IMR-90 (cell line): ENCODE measurements at regions not wholly inside any gene's neighbourhood (a gene's known extent, or its start where the extent isn't known, plus 50 kb on each side); places are given as distances from the start of the nearest gene placed in this dataset.

Experiments used
- ATAC-seq: fragments of 200-7000 bp; cut with Tn5 transposase; 2 replicates; pipeline ENCODE4 v1.9.1; 2020; ENCODE audit warnings: low read depth, mild to moderate bottlenecking, moderate library complexity
- BruUV-seq: library from RNA; stranded (reverse); fragments of 400-500 nt; replicated peaks from 2 replicates; lab custom pipeline; 2021; lab: Mats Ljungman, UMichigan
- CTCF ChIA-PET: fragments of 300-600 bp; formaldehyde crosslinking; extraction: SDS; loops from one replicate; lab custom pipeline; 2021; ENCODE audit warnings: antibody characterized with exemption; lab: Yijun Ruan, JAX
- POLR2A ChIA-PET: fragments of 300-600 bp; sonication (Branson Sonifier 250); formaldehyde crosslinking; loops from one replicate; lab custom pipeline; 2022; ENCODE audit warnings: antibody characterized with exemption; ENCODE audit not compliant: unreplicated experiment; lab: Charles Lee
- DNase-seq: peaks from one replicate; pipeline ENCODE4 v3.0.0; 2013
- H2AFZ ChIP-seq: replicated peaks from 2 replicates; pipeline ENCODE3; 2013; ENCODE audit warnings: low read length, mild to moderate bottlenecking; ENCODE audit not compliant: poor library complexity
- H2AK5ac ChIP-seq: 2 replicates; pipeline ENCODE4 v1.6.1; 2013; ENCODE audit warnings: low read depth, low read length, inconsistent platforms
- H2AK9ac ChIP-seq: replicated peaks from 2 replicates; pipeline ENCODE3; 2013; ENCODE audit warnings: mild to moderate bottlenecking, low read depth, low read length, moderate library complexity; ENCODE audit not compliant: poor library complexity
- H2BK120ac ChIP-seq: 2 replicates; pipeline ENCODE4 v1.6.1; 2013; ENCODE audit warnings: low read depth, low read length, inconsistent platforms
- H2BK15ac ChIP-seq: 3 replicates; pipeline ENCODE4 v1.6.1; 2013; ENCODE audit warnings: low read depth, low read length, inconsistent platforms
- H2BK20ac ChIP-seq: 2 replicates; pipeline ENCODE4 v1.6.1; 2013; ENCODE audit warnings: low read depth, mild to moderate bottlenecking, inconsistent platforms, low read length, moderate library complexity
- H2BK5ac ChIP-seq: 2 replicates; pipeline ENCODE4 v1.6.1; 2013; ENCODE audit warnings: mild to moderate bottlenecking, low read depth, low read length, inconsistent platforms; ENCODE audit not compliant: poor library complexity, severe bottlenecking
- H3K14ac ChIP-seq: replicated peaks from 2 replicates; pipeline ENCODE4 v1.6.1; 2013; ENCODE audit warnings: low read depth, low read length, inconsistent platforms
- H3K18ac ChIP-seq: 2 replicates; pipeline ENCODE4 v1.6.1; 2013; ENCODE audit warnings: low read depth, low read length, control low read depth
- H3K23ac ChIP-seq: 2 replicates; pipeline ENCODE4 v1.6.1; 2013; ENCODE audit warnings: low read depth, low read length, inconsistent platforms
- H3K27ac ChIP-seq: 2 replicates; pipeline ENCODE4 v1.5.1; 2013; ENCODE audit warnings: mild to moderate bottlenecking, control low read depth, low read length; ENCODE audit not compliant: insufficient read depth
- H3K27me3 ChIP-seq: 2 replicates; pipeline ENCODE4 v1.6.1; 2013; ENCODE audit warnings: low read length; ENCODE audit not compliant: control insufficient read depth, insufficient read depth
- H3K36me3 ChIP-seq: 2 replicates; pipeline ENCODE4 v1.6.1; 2013; ENCODE audit warnings: low read length, mixed read lengths; ENCODE audit not compliant: control insufficient read depth, insufficient read depth
- H3K4ac ChIP-seq: 2 replicates; pipeline ENCODE4 v1.6.1; 2013; ENCODE audit warnings: low read depth, low read length, inconsistent platforms
- H3K4me1 ChIP-seq: 2 replicates; pipeline ENCODE4 v1.6.1; 2013; ENCODE audit warnings: low read length, mixed read lengths; ENCODE audit not compliant: control insufficient read depth, insufficient read depth
- H3K4me2 ChIP-seq: 2 replicates; pipeline ENCODE4 v1.6.1; 2013; ENCODE audit warnings: low read depth, mild to moderate bottlenecking, control low read depth, low read length, moderate library complexity
- H3K4me3 ChIP-seq: 2 replicates; pipeline ENCODE4 v1.5.1; 2013; ENCODE audit warnings: low read depth, mild to moderate bottlenecking, control low read depth, low read length, moderate library complexity; ENCODE audit not compliant: insufficient read depth
- H3K56ac ChIP-seq: 2 replicates; pipeline ENCODE4 v1.6.1; 2013; ENCODE audit warnings: low read length, inconsistent platforms; ENCODE audit not compliant: insufficient read depth; ENCODE audit errors: extremely low read depth
- H3K79me1 ChIP-seq, 2 experiments: 2 replicates each; pipeline ENCODE4 v1.6.1; 2013; ENCODE audit warnings: low read length in 2 of 2, inconsistent platforms in 1 of 2, low read depth in 1 of 2
- H3K9ac ChIP-seq: 2 replicates; pipeline ENCODE4 v1.6.1; 2013; ENCODE audit warnings: low read depth, low read length, control low read depth
- H3K9me1 ChIP-seq: 2 replicates; pipeline ENCODE4 v1.6.1; 2013; ENCODE audit warnings: low read length, inconsistent platforms; ENCODE audit not compliant: insufficient read depth
- H3K9me3 ChIP-seq: 2 replicates; pipeline ENCODE4 v1.6.1; 2013; ENCODE audit warnings: low read length; ENCODE audit not compliant: control insufficient read depth, insufficient read depth
- H4K20me1 ChIP-seq: 2 replicates; pipeline ENCODE4 v1.6.1; 2013; ENCODE audit warnings: low read length, inconsistent platforms; ENCODE audit not compliant: insufficient read depth
- H4K5ac ChIP-seq: 2 replicates; pipeline ENCODE4 v1.6.1; 2013; ENCODE audit warnings: mild to moderate bottlenecking, low read depth, low read length, control low read depth
- H4K8ac ChIP-seq, 2 experiments: 2 replicates each; pipeline ENCODE4 v1.6.1; 2013; ENCODE audit warnings: low read depth in 2 of 2, low read length in 2 of 2, control low read depth in 1 of 2, inconsistent platforms in 1 of 2
- H4K91ac ChIP-seq: 2 replicates; pipeline ENCODE4 v1.6.1; 2013; ENCODE audit warnings: low read depth, low read length, inconsistent platforms; ENCODE audit not compliant: insufficient read depth
- BHLHE40 ChIP-seq: fragments of 150-350 bp; IDR thresholded peaks from 2 replicates; pipeline ENCODE4 v1.6.1; 2016; ENCODE audit warnings: mild to moderate bottlenecking, low read depth, low read length
- CEBPB ChIP-seq: IDR thresholded peaks from 2 replicates; pipeline ENCODE4 v1.6.1; 2012; ENCODE audit warnings: low read depth, low read length, improper control_type of control experiment
- CHD1 ChIP-seq: IDR thresholded peaks from 2 replicates; pipeline ENCODE4 v1.6.1; 2012; ENCODE audit warnings: low read depth, low read length, improper control_type of control experiment
- CTCF ChIP-seq: conservative IDR thresholded peaks from 2 replicates; pipeline ENCODE4 v1.5.1; 2012; ENCODE audit warnings: mild to moderate bottlenecking, low read depth, low read length, improper control_type of control experiment
- ELK1 ChIP-seq: fragments of 150-350 bp; IDR thresholded peaks from 2 replicates; pipeline ENCODE4 v1.6.1; 2016; ENCODE audit warnings: low read depth, mild to moderate bottlenecking, low read length, moderate library complexity, borderline replicate concordance
- FOS ChIP-seq: fragments of 150-350 bp; IDR thresholded peaks from 2 replicates; pipeline ENCODE4 v1.6.1; 2016; ENCODE audit warnings: low read depth, low read length
- MAFK ChIP-seq: IDR thresholded peaks from 2 replicates; pipeline ENCODE4 v1.6.1; 2012; ENCODE audit warnings: low read depth, low read length, improper control_type of control experiment
- MAZ ChIP-seq: IDR thresholded peaks from 2 replicates; pipeline ENCODE4 v1.6.1; 2012; ENCODE audit warnings: low read depth, mild to moderate bottlenecking, low read length, improper control_type of control experiment, moderate library complexity, borderline replicate concordance
- MXI1 ChIP-seq: IDR thresholded peaks from 2 replicates; pipeline ENCODE4 v1.6.1; 2012; ENCODE audit warnings: low read depth, mild to moderate bottlenecking, low read length, moderate library complexity, borderline replicate concordance
- NFE2L2 ChIP-seq: fragments of 150-350 bp; IDR thresholded peaks from 2 replicates; pipeline ENCODE4 v1.6.1; 2016; ENCODE audit warnings: low read depth, mild to moderate bottlenecking, low read length
- POLR2A ChIP-seq: IDR thresholded peaks from 2 replicates; pipeline ENCODE4 v1.6.1; 2012; ENCODE audit warnings: mild to moderate bottlenecking, low read depth, low read length
- RAD21 ChIP-seq: IDR thresholded peaks from 2 replicates; pipeline ENCODE4 v1.6.1; 2012; ENCODE audit warnings: low read length, improper control_type of control experiment
- RCOR1 ChIP-seq: IDR thresholded peaks from 2 replicates; pipeline ENCODE4 v1.6.1; 2012; ENCODE audit warnings: mild to moderate bottlenecking, low read length, improper control_type of control experiment; ENCODE audit not compliant: insufficient replicate concordance
- RFX5 ChIP-seq: IDR thresholded peaks from 2 replicates; pipeline ENCODE4 v1.8.0; 2012; ENCODE audit warnings: low read depth, mild to moderate bottlenecking, low read length, moderate library complexity
- SMC3 ChIP-seq: fragments of 150-350 bp; IDR thresholded peaks from 2 replicates; pipeline ENCODE4 v1.6.1; 2016; ENCODE audit warnings: low read depth, mild to moderate bottlenecking, antibody characterized with exemption, low read length, moderate library complexity
- USF2 ChIP-seq: fragments of 150-350 bp; IDR thresholded peaks from 2 replicates; pipeline ENCODE4 v1.6.1; 2017; ENCODE audit warnings: mild to moderate bottlenecking, antibody characterized with exemption, low read length, low read depth
- dilution Hi-C: fragments of 300-500 bp; cut with HindIII; formaldehyde crosslinking; loops from one replicate; pipeline ENCODE4 v1.14.3; 2018; ENCODE audit warnings: low sequenced_read_pairs; ENCODE audit not compliant: unreplicated experiment
- in situ Hi-C: fragments of 300-500 bp; cut with MboI; formaldehyde crosslinking; loops from 3 replicates; pipeline ENCODE4 v1.14.3; 2019; ENCODE audit warnings: low sequenced_read_pairs, inconsistent platforms, mixed read lengths
- intact Hi-C: fragments of 100-400 bp; cut with micrococcal nuclease; formaldehyde crosslinking; loops from 2 replicates; pipeline ENCODE4 v1.10.0; 2022

- no peak overlapping the region for H3K4me2 ChIP-seq
- no peak overlapping the region for H4K5ac ChIP-seq
- no peaks in the 10 kb centered on the region for H4K20me1 ChIP-seq
- H3K27ac ChIP-seq = no peak overlapping the region
- no peak overlapping the region for H2BK120ac ChIP-seq
- dilution Hi-C loops = no loop called here
- H3K9me3 ChIP-seq = peaks cover 4% of the 10 kb centered on the region
- intact Hi-C loops = no loop called here
- no peaks in the 10 kb centered on the region for H3K79me1 ChIP-seq
- H3K23ac ChIP-seq = no peak overlapping the region
- H3K4ac ChIP-seq = no peak overlapping the region
- no peak overlapping the region for H3K9ac ChIP-seq
- no peak overlapping the region for H3K4me3 ChIP-seq
- in situ Hi-C loops = no loop called here
- DNase-seq (no peak), ATAC-seq (no peak)
- H2BK5ac ChIP-seq = no peak overlapping the region
- no peak overlapping the region for H2BK20ac ChIP-seq
- H3K4me1 ChIP-seq = no peaks in the 10 kb centered on the region
- H2AFZ ChIP-seq = no peak overlapping the region
- H2BK15ac ChIP-seq = no peak overlapping the region
- no peaks in the 10 kb centered on the region for H3K27me3 ChIP-seq
- no peak overlapping the region for H3K56ac ChIP-seq
- H4K91ac ChIP-seq = no peak overlapping the region
- H3K18ac ChIP-seq = no peak overlapping the region
- no peak overlapping the region for H2AK5ac ChIP-seq
- no peak overlapping the region for H3K14ac ChIP-seq
- no peak overlapping the region for H4K8ac ChIP-seq
- no peaks in the 10 kb centered on the region for H3K36me3 ChIP-seq
- CTCF ChIA-PET = no interaction called here
- no TSS peak for BruUV-seq
- POLR2A ChIA-PET = no interaction called here
- TF ChIP-seq SMC3 = no peak
- TF ChIP-seq MAZ = no peak
- no peak for TF ChIP-seq NFE2L2
- TF ChIP-seq RAD21 = no peak
- TF ChIP-seq CHD1 = no peak
- TF ChIP-seq ELK1 = no peak
- no peak for TF ChIP-seq MXI1
- no peak for TF ChIP-seq USF2
- TF ChIP-seq RCOR1 = no peak
- TF ChIP-seq CEBPB = no peak
- no peak for TF ChIP-seq POLR2A
- no peak for TF ChIP-seq MAFK
- no peak for TF ChIP-seq FOS
- no peak for TF ChIP-seq CTCF
- no peak for TF ChIP-seq RFX5
- no peak for TF ChIP-seq BHLHE40
- H3K9me1 ChIP-seq = no peaks in the 10 kb centered on the region
- H2AK9ac ChIP-seq = no peak overlapping the region
Measured at GRCh38 chr15:31897746-31898145, 132.6 kb upstream of the CHRNA7 start.
